Uterus (tissue), 3 donors: ENCODE measurements at regions not wholly inside any gene's neighbourhood (a gene's known extent, or its start where the extent isn't known, plus 50 kb on each side); places are given as distances from the start of the nearest gene placed in this dataset.

Experiments used
- DNase-seq, 2 donors: peaks; one replicate each; pipeline ENCODE4 v3.0.0-alpha.2; 2019 to 2020
- H3K27ac ChIP-seq, 2 donors: fragments of 200-600 bp; sonication (generic); 1 replicate in 1 of 2; 2 replicates in 1 of 2; pipeline ENCODE4 v1.5.1; 2016 to 2018
- H3K27me3 ChIP-seq, 2 donors: fragments of 200-600 bp; sonication (generic); one replicate each; pipeline ENCODE4 v1.5.1; 2018 to 2019; ENCODE audit warnings: control low read depth in 1 of 2
- H3K36me3 ChIP-seq, 2 donors: fragments of 200-600 bp; sonication (generic); one replicate each; pipeline ENCODE4 v1.5.1; 2019; ENCODE audit warnings: control low read depth in 1 of 2
- H3K4me1 ChIP-seq, 2 donors: fragments of 200-600 bp; sonication (generic); one replicate each; pipeline ENCODE4 v1.5.1; 2018 to 2019; ENCODE audit warnings: control low read depth in 1 of 2
- H3K4me3 ChIP-seq, 2 donors: fragments of 200-600 bp; sonication (generic); 1 replicate in 1 of 2; 2 replicates in 1 of 2; pipeline ENCODE4 v1.5.1; 2018 to 2019; ENCODE audit warnings: mild to moderate bottlenecking in 1 of 2
- H3K9me3 ChIP-seq, 2 donors: fragments of 200-600 bp; sonication (generic); one replicate each; pipeline ENCODE4 v1.5.1; 2019; ENCODE audit warnings: control low read depth in 1 of 2
- CTCF ChIP-seq, 4 experiments: fragments of 200-600 bp in 2 of 4; fragments of 450-650 bp in 2 of 4; sonication (generic) in 2 of 4; IDR thresholded peaks; one replicate each; pipeline ENCODE4 v1.5.1; 2016 to 2019; ENCODE audit warnings: antibody characterized with exemption in 4 of 4, mild to moderate bottlenecking in 2 of 4, moderate library complexity in 1 of 4
- POLR2A ChIP-seq, 2 donors: fragments of 450-650 bp; IDR thresholded peaks; one replicate each; pipeline ENCODE4 v1.6.1; 2016; ENCODE audit warnings: antibody characterized with exemption in 2 of 2, mild to moderate bottlenecking in 1 of 2, moderate library complexity in 1 of 2
- intact Hi-C: fragments of 100-400 bp; cut with DNase I; formaldehyde crosslinking; loops from one replicate; pipeline ENCODE4 v1.15.1; 2023; ENCODE audit warnings: low total_unique reads
- donor health status: DM: yes; HTN: yes; CAD: no.

- intact Hi-C loops: no loop called here
- Histone ChIP-seq H3K4me1 (no peaks in the 10 kb centered on the region), H3K27me3 (no peaks in the 10 kb centered on the region), H3K9me3 (no peaks in the 10 kb centered on the region), H3K27ac (no peak overlapping the region), H3K4me3 (no peak overlapping the region), H3K36me3 (no peaks in the 10 kb centered on the region)
- no peak for DNase-seq
- no peak for TF ChIP-seq CTCF (IDR thresholded peaks at IDR 0.05)
- TF ChIP-seq POLR2A (IDR thresholded peaks at IDR 0.05): no peak
These were observed 168.8 kb downstream of the RELL1 start for GRCh38 chr4:37517326-37517725.

- Histone ChIP-seq H3K36me3 (no peaks in the 10 kb centered on the region), H3K9me3 (no peaks in the 10 kb centered on the region), H3K27me3 (no peaks in the 10 kb centered on the region), H3K4me3 (no peak overlapping the region), H3K27ac (peak overlapping the region in 1 of 2 donors; percentile 57), H3K4me1 (no peaks in the 10 kb centered on the region)
- intact Hi-C loops: no loop called here
- no peak for DNase-seq
- TF ChIP-seq CTCF (IDR thresholded peaks at IDR 0.05) (no peak), POLR2A (IDR thresholded peaks at IDR 0.05) (no peak)
These were observed 170.0 kb downstream of the RELL1 start for GRCh38 chr4:37516057-37516775.

GRCh38 chr4:37510626-37511025 lies 175.6 kb downstream of the RELL1 start:
- Histone ChIP-seq H3K36me3 (no peaks in the 10 kb centered on the region), H3K27me3 (no peaks in the 10 kb centered on the region), H3K27ac (no peak overlapping the region), H3K9me3 (no peaks in the 10 kb centered on the region), H3K4me1 (no peaks in the 10 kb centered on the region), H3K4me3 (no peak overlapping the region)
- intact Hi-C loops: no loop called here
- DNase-seq: no peak
- no peak for TF ChIP-seq CTCF (IDR thresholded peaks at IDR 0.05)
- TF ChIP-seq POLR2A (IDR thresholded peaks at IDR 0.05): no peak

- DNase-seq: no peak
- no peak for TF ChIP-seq POLR2A (IDR thresholded peaks at IDR 0.05)
- H3K4me3 ChIP-seq: no peak overlapping the region
- no peaks in the 10 kb centered on the region for H3K36me3 ChIP-seq
- no peaks in the 10 kb centered on the region for H3K27me3 ChIP-seq
- no peaks in the 10 kb centered on the region for H3K9me3 ChIP-seq
- H3K4me1 ChIP-seq: no peaks in the 10 kb centered on the region
- no peak overlapping the region for H3K27ac ChIP-seq
- intact Hi-C loops: no loop called here
These were observed 182.9 kb downstream of the RELL1 start for GRCh38 chr4:37503261-37503660.

- DNase-seq: no peak
- intact Hi-C loops: no loop called here
- Histone ChIP-seq H3K9me3 (no peaks in the 10 kb centered on the region), H3K36me3 (no peaks in the 10 kb centered on the region), H3K27me3 (no peaks in the 10 kb centered on the region), H3K4me3 (no peak overlapping the region), H3K4me1 (no peaks in the 10 kb centered on the region), H3K27ac (no peak overlapping the region)
- TF ChIP-seq CTCF (IDR thresholded peaks at IDR 0.05): no peak
- no peak for TF ChIP-seq POLR2A (IDR thresholded peaks at IDR 0.05)
These were observed 184.1 kb downstream of the RELL1 start for GRCh38 chr4:37502070-37502469.
